Transverse colon (tissue), 4 donors: ENCODE measurements at regions not wholly inside any gene's neighbourhood (a gene's known extent, or its start where the extent isn't known, plus 50 kb on each side); places are given as distances from the start of the nearest gene placed in this dataset.

Experiments used
- DNase-seq: peaks from one replicate; pipeline ENCODE4 v3.0.0-alpha.2; 2019
- H3K27ac ChIP-seq, 4 donors: fragments of 200-600 bp; sonication (generic); 2 replicates each; pipeline ENCODE4 v1.5.1; 2016 to 2018; ENCODE audit warnings: inconsistent platforms in 4 of 4
- H3K27me3 ChIP-seq: fragments of 200-600 bp; sonication (generic); 2 replicates; pipeline ENCODE4 v1.5.1; 2017; ENCODE audit warnings: inconsistent platforms
- H3K36me3 ChIP-seq, 4 donors: fragments of 200-600 bp; sonication (generic); 2 replicates each; pipeline ENCODE4 v1.5.1; 2017 to 2019; ENCODE audit warnings: inconsistent platforms in 4 of 4
- H3K4me1 ChIP-seq, 4 donors: fragments of 200-600 bp; sonication (generic); 2 replicates each; pipeline ENCODE4 v1.5.1; 2017 to 2020; ENCODE audit warnings: inconsistent platforms in 4 of 4
- H3K4me3 ChIP-seq, 4 donors: fragments of 200-600 bp; sonication (generic); 1 replicate in 1 of 4; 2 replicates in 3 of 4; pipeline versions ENCODE4 v1.5.1 to v1.6.1; 2017 to 2019; ENCODE audit warnings: inconsistent platforms in 4 of 4
- H3K9me3 ChIP-seq, 2 donors: fragments of 200-600 bp; sonication (generic); 2 replicates each; pipeline ENCODE4 v1.5.1; 2017 to 2019; ENCODE audit warnings: inconsistent platforms in 2 of 2
- CTCF ChIP-seq, 5 experiments: fragments of 200-600 bp in 3 of 5; fragments of 450-650 bp in 2 of 5; sonication (generic) in 3 of 5; IDR thresholded peaks; 1 replicate in 2 of 5; 2 replicates in 3 of 5; pipeline ENCODE4 v1.5.1; 2016 to 2017; ENCODE audit warnings: antibody characterized with exemption in 5 of 5, inconsistent platforms in 3 of 5, mild to moderate bottlenecking in 2 of 5, moderate library complexity in 1 of 5
- EP300 ChIP-seq: sonication (generic); formaldehyde crosslinking; IDR thresholded peaks from one replicate; pipeline ENCODE4 v1.6.1; 2017; ENCODE audit warnings: antibody characterized with exemption, low read depth
- POLR2A ChIP-seq: fragments of 450-650 bp; IDR thresholded peaks from one replicate; pipeline ENCODE4 v1.6.1; 2016; ENCODE audit warnings: antibody characterized with exemption, mild to moderate bottlenecking, moderate library complexity
- POLR2AphosphoS5 ChIP-seq, 3 donors: sonication (generic); formaldehyde crosslinking; IDR thresholded peaks; one replicate each; pipeline ENCODE4 v1.6.1; 2016; ENCODE audit warnings: antibody characterized with exemption in 3 of 3
- WGBS, 2 donors: methylation state at CpG; one replicate each; pipeline ENCODE4 v1.1.5; 2018; ENCODE audit warnings: low coverage in 1 of 2; 5-methylcytosine and 5-hydroxymethylcytosine counted together
- in situ Hi-C, 4 donors: fragments of 200-750 bp; cut with MboI; loops; one replicate each; pipeline versions ENCODE4 v1.15.0 to v1.15.1; 2017; ENCODE audit warnings: low sequenced_read_pairs in 3 of 4, low pct_ligation_motif_present in 1 of 4, low pct_unique_long_range_greater_than_20kb in 1 of 4
- intact Hi-C: fragments of 100-400 bp; cut with DNase I; formaldehyde crosslinking; loops from one replicate; pipeline ENCODE4 v1.15.1; 2023; ENCODE audit warnings: low total_unique reads

GRCh38 chr22:48751539-48752437 is 1075.9 kb downstream of the BRD1 start:
- DNase-seq, result no peak
- TF ChIP-seq POLR2AphosphoS5 (IDR thresholded peaks at IDR 0.05) (no peak), EP300 (no peak), POLR2A (no peak), CTCF (IDR thresholded peaks at IDR 0.05) (no peak)
- H3K4me3 ChIP-seq, result no peak overlapping the region
- H3K4me1 ChIP-seq, result no peaks in the 10 kb centered on the region
- 85 to 98% methylated on average over 8 to 26 of the region's 26 CpGs for WGBS, 2 donors
- H3K9me3 ChIP-seq, result no peaks in the 10 kb centered on the region
- in situ Hi-C loops (no loop called here), intact Hi-C loops (no loop called here)
- H3K27me3 ChIP-seq, result no peaks in the 10 kb centered on the region
- H3K36me3 ChIP-seq, result no peaks in the 10 kb centered on the region
- no peak overlapping the region for H3K27ac ChIP-seq

- H3K27ac ChIP-seq, result no peak overlapping the region
- no peak for DNase-seq
- H3K9me3 ChIP-seq, result no peaks in the 10 kb centered on the region
- 91 to 94% methylated on average over 14 to 43 of the region's 46 CpGs for WGBS, 2 donors
- no peaks in the 10 kb centered on the region for H3K27me3 ChIP-seq
- TF ChIP-seq CTCF (IDR thresholded peaks at IDR 0.05) (no peak), EP300 (no peak), POLR2A (no peak), POLR2AphosphoS5 (IDR thresholded peaks at IDR 0.05) (no peak)
- no peaks in the 10 kb centered on the region for H3K36me3 ChIP-seq
- intact Hi-C loops (no loop called here), in situ Hi-C loops (no loop called here)
- no peak overlapping the region for H3K4me3 ChIP-seq
- H3K4me1 ChIP-seq, result no peaks in the 10 kb centered on the region
Measured at GRCh38 chr22:48750826-48751440, 1076.7 kb downstream of the BRD1 start.

- DNase-seq, result no peak
- Histone ChIP-seq H3K27ac (no peak overlapping the region), H3K4me1 (no peaks in the 10 kb centered on the region), H3K27me3 (no peaks in the 10 kb centered on the region), H3K9me3 (no peaks in the 10 kb centered on the region), H3K36me3 (no peaks in the 10 kb centered on the region), H3K4me3 (no peak overlapping the region)
- WGBS, 2 donors, result 83 to 97% methylated on average over 1 to 27 of the region's 27 CpGs
- TF ChIP-seq CTCF (IDR thresholded peaks at IDR 0.05) (no peak), POLR2AphosphoS5 (IDR thresholded peaks at IDR 0.05) (no peak), POLR2A (no peak), EP300 (no peak)
- intact Hi-C loops, result no loop called here
- in situ Hi-C loops, result no loop called here
Measured at GRCh38 chr22:48750282-48750681, 1077.4 kb downstream of the BRD1 start.

GRCh38 chr22:48749555-48750227 is 1078.0 kb downstream of the BRD1 start:
- TF ChIP-seq POLR2A (no peak), CTCF (IDR thresholded peaks at IDR 0.05) (no peak), POLR2AphosphoS5 (IDR thresholded peaks at IDR 0.05) (no peak), EP300 (no peak)
- H3K27ac ChIP-seq, result no peak overlapping the region
- H3K9me3 ChIP-seq, result no peaks in the 10 kb centered on the region
- no peak overlapping the region for H3K4me3 ChIP-seq
- no peak for DNase-seq
- intact Hi-C loops, result no loop called here
- H3K27me3 ChIP-seq, result no peaks in the 10 kb centered on the region
- in situ Hi-C loops, result no loop called here
- no peaks in the 10 kb centered on the region for H3K36me3 ChIP-seq
- 87% methylated on average over 33 of the region's 37 CpGs; no CpG with 5 or more reads in 1 of the 2 donors for WGBS, 2 donors
- no peaks in the 10 kb centered on the region for H3K4me1 ChIP-seq
